ENCODE measurements at regions not wholly inside any gene's neighbourhood (a gene's known extent, or its start where the extent isn't known, plus 50 kb on each side); places are given as distances from the start of the nearest gene placed in this dataset.

DNA sequence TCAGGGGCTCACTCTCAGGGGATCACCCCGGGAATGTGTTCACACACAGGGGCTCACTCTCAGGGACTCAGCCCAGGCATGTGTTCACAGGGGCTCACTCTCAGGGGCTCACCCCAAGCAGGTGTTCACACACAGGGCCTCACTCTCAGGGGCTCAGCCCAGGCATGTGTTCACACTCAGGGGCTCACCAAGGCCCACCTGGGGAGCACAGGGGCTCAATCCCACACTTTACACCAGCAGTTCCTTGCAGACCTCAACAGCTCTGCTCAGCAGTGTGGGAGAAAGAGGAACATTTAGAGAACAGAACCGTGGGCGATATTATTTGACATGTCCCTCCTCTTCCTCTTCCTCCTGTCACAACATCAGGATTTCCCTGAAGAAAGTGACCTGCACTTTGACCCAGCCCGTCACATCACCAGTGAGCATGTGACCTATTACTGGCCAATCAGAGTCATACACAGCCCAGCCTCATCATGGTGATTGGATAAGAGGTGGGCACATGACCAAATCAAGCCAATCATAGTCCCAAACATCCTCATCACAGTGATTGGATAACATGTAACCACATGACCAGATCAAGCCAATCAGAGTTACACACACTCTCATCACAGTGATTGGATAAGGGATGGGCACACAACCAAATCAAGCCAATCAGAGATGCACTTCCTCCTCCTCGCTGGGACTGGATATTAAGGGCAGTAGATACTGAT lies 359.4 kb upstream of the SFSWAP start:
- Histone ChIP-seq H3K14ac (replicated peaks; ENCODE audit: low read depth, low read length) (no peak overlapping the region), H3K79me1 (ENCODE audit: low read depth in 1 of 2, low read length in 2 of 2) (no peaks in the 10 kb centered on the region), H3K23ac (ENCODE audit: low read depth, low read length) (no peak overlapping the region), H3K4me3 (ENCODE audit: insufficient read depth, low read depth, low read length) (no peak overlapping the region), H2AK5ac (ENCODE audit: low read depth, low read length) (no peak overlapping the region), H3K56ac (ENCODE audit: extremely low read depth, insufficient read depth, low read length) (no peak overlapping the region), H4K5ac (ENCODE audit: low read depth, low read length) (no peak overlapping the region), H4K20me1 (ENCODE audit: insufficient read depth, low read length) (no peaks in the 10 kb centered on the region), H2BK5ac (ENCODE audit: low read depth, low read length, poor library complexity, severe bottlenecking) (no peak overlapping the region), H2BK120ac (ENCODE audit: low read depth, low read length) (no peak overlapping the region), H3K9me3 (ENCODE audit: control insufficient read depth, insufficient read depth, low read length) (peaks cover 52% of the 10 kb centered on the region), H3K4me2 (ENCODE audit: low read depth, low read length) (no peak overlapping the region), H3K36me3 (ENCODE audit: control insufficient read depth, insufficient read depth, low read length) (no peaks in the 10 kb centered on the region), H3K18ac (ENCODE audit: low read depth, low read length) (no peak overlapping the region), H2AFZ (replicated peaks; ENCODE audit: low read length, poor library complexity) (no peak overlapping the region), H4K8ac (ENCODE audit: low read depth in 2 of 2, low read length in 2 of 2) (no peak overlapping the region), H4K91ac (ENCODE audit: insufficient read depth, low read depth, low read length) (no peak overlapping the region), H3K9me1 (ENCODE audit: insufficient read depth, low read length) (no peaks in the 10 kb centered on the region), H3K9ac (ENCODE audit: low read depth, low read length) (no peak overlapping the region), H2BK15ac (ENCODE audit: low read depth, low read length) (no peak overlapping the region), H3K4ac (ENCODE audit: low read depth, low read length) (no peak overlapping the region), H3K4me1 (ENCODE audit: control insufficient read depth, insufficient read depth, low read length) (no peaks in the 10 kb centered on the region), H2AK9ac (replicated peaks; ENCODE audit: low read depth, low read length, poor library complexity) (no peak overlapping the region), H3K27me3 (ENCODE audit: control insufficient read depth, insufficient read depth, low read length) (no peaks in the 10 kb centered on the region), H2BK20ac (ENCODE audit: low read depth, low read length) (no peak overlapping the region), H3K27ac (ENCODE audit: insufficient read depth, low read length) (no peak overlapping the region)
- dilution Hi-C loops (cut with HindIII; ENCODE audit: low sequenced_read_pairs, unreplicated experiment): no loop called here
- in situ Hi-C loops (cut with MboI; ENCODE audit: low sequenced_read_pairs): no loop called here
- POLR2A ChIA-PET (ENCODE audit: unreplicated experiment): no interaction called here
- intact Hi-C loops (cut with micrococcal nuclease): no loop called here
- no TSS peak for BruUV-seq (replicated peaks)
- DNase-seq: no peak
- CTCF ChIA-PET: no interaction called here
- no CpG with 5 or more reads among the region's 5 CpGs for WGBS, 2 experiments (ENCODE audit: extremely low coverage in 2 of 2, insufficient read length in 1 of 2)
- TF ChIP-seq CEBPB (IDR thresholded peaks at IDR 0.05; ENCODE audit: low read depth, low read length): no peak
- no peak for TF ChIP-seq NFE2L2 (IDR thresholded peaks at IDR 0.05; ENCODE audit: low read depth, low read length)
- no peak for TF ChIP-seq RFX5 (IDR thresholded peaks at IDR 0.05; ENCODE audit: low read depth, low read length)
- TF ChIP-seq SMC3 (IDR thresholded peaks at IDR 0.05; ENCODE audit: low read depth, low read length): no peak
- TF ChIP-seq FOS (IDR thresholded peaks at IDR 0.05; ENCODE audit: low read depth, low read length): no peak
- TF ChIP-seq POLR2A (IDR thresholded peaks at IDR 0.05; ENCODE audit: low read depth, low read length): no peak
- no peak for TF ChIP-seq BHLHE40 (IDR thresholded peaks at IDR 0.05; ENCODE audit: low read depth, low read length)
- TF ChIP-seq RAD21 (IDR thresholded peaks at IDR 0.05; ENCODE audit: low read length): no peak
- TF ChIP-seq, protein P1, sequence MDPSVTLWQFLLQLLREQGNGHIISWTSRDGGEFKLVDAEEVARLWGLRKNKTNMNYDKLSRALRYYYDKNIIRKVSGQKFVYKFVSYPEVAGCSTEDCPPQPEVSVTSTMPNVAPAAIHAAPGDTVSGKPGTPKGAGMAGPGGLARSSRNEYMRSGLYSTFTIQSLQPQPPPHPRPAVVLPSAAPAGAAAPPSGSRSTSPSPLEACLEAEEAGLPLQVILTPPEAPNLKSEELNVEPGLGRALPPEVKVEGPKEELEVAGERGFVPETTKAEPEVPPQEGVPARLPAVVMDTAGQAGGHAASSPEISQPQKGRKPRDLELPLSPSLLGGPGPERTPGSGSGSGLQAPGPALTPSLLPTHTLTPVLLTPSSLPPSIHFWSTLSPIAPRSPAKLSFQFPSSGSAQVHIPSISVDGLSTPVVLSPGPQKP (IDR thresholded peaks at IDR 0.05; ENCODE audit: borderline replicate concordance, low read depth, low read length): no peak
- no peak for TF ChIP-seq MAFK (IDR thresholded peaks at IDR 0.05; ENCODE audit: low read depth, low read length)
- TF ChIP-seq RCOR1 (IDR thresholded peaks at IDR 0.05; ENCODE audit: insufficient replicate concordance, low read length): no peak
- TF ChIP-seq MXI1 (IDR thresholded peaks at IDR 0.05; ENCODE audit: borderline replicate concordance, low read depth, low read length): no peak
- no peak for TF ChIP-seq CHD1 (IDR thresholded peaks at IDR 0.05; ENCODE audit: low read depth, low read length)
- TF ChIP-seq, protein P2, sequence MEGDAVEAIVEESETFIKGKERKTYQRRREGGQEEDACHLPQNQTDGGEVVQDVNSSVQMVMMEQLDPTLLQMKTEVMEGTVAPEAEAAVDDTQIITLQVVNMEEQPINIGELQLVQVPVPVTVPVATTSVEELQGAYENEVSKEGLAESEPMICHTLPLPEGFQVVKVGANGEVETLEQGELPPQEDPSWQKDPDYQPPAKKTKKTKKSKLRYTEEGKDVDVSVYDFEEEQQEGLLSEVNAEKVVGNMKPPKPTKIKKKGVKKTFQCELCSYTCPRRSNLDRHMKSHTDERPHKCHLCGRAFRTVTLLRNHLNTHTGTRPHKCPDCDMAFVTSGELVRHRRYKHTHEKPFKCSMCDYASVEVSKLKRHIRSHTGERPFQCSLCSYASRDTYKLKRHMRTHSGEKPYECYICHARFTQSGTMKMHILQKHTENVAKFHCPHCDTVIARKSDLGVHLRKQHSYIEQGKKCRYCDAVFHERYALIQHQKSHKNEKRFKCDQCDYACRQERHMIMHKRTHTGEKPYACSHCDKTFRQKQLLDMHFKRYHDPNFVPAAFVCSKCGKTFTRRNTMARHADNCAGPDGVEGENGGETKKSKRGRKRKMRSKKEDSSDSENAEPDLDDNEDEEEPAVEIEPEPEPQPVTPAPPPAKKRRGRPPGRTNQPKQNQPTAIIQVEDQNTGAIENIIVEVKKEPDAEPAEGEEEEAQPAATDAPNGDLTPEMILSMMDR (conservative IDR thresholded peaks at IDR 0.05; ENCODE audit: low read depth, low read length): no peak
- no peak for TF ChIP-seq MAZ (IDR thresholded peaks at IDR 0.05; ENCODE audit: borderline replicate concordance, low read depth, low read length)
- TF ChIP-seq, protein P3, sequence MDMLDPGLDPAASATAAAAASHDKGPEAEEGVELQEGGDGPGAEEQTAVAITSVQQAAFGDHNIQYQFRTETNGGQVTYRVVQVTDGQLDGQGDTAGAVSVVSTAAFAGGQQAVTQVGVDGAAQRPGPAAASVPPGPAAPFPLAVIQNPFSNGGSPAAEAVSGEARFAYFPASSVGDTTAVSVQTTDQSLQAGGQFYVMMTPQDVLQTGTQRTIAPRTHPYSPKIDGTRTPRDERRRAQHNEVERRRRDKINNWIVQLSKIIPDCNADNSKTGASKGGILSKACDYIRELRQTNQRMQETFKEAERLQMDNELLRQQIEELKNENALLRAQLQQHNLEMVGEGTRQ (IDR thresholded peaks at IDR 0.05; ENCODE audit: low read depth, low read length): no peak
- ATAC-seq (ENCODE audit: low read depth): no peak

Data from IMR-90 (cell line).